HepG2 (cell line): ENCODE measurements at regions not wholly inside any gene's neighbourhood (a gene's known extent, or its start where the extent isn't known, plus 50 kb on each side); places are given as distances from the start of the nearest gene placed in this dataset.

Experiments
- ATAC-seq: fragments of 200-7000 bp; cut with Tn5 transposase; 3 replicates; pipeline ENCODE4 v1.9.1; 2020; ENCODE audit warnings: mild to moderate bottlenecking, moderate library complexity
- BruUV-seq: library from RNA; stranded (reverse); fragments of 400-500 nt; replicated peaks from 2 replicates; lab custom pipeline; 2021; lab: Mats Ljungman, UMichigan
- CTCF ChIA-PET: fragments of 300-600 bp; formaldehyde crosslinking; extraction: SDS; loops from one replicate; lab custom pipeline; 2021; ENCODE audit warnings: low total read pairs, inconsistent platforms, low intra/inter-chr PET ratio; lab: Yijun Ruan, JAX
- POLR2A ChIA-PET: fragments of 350-600 bp; sonication (Branson Sonifier 250); formaldehyde crosslinking; loops from one replicate; lab custom pipeline; 2020; ENCODE audit warnings: antibody characterized with exemption, inconsistent platforms; lab: Yijun Ruan, JAX
- DNase-seq: peaks from one replicate; pipeline ENCODE4 v3.0.0-alpha.2; 2015; ENCODE audit warnings: low spot score
- FAIRE-seq: peaks from 3 replicates; lab custom pipeline; 2011; peaks lifted over from hg19 to GRCh38; lab: Jason Lieb, UNC
- H2AFZ ChIP-seq: one replicate; pipeline ENCODE4 v1.6.1; 2011; ENCODE audit warnings: low read length, inconsistent platforms
- H3K27ac ChIP-seq: fragments of 300-600 bp; 3 replicates; pipeline ENCODE4 v1.8.0; 2011; ENCODE audit warnings: mixed run types, mild to moderate bottlenecking, mixed read lengths, low read length, inconsistent platforms; ENCODE audit not compliant: insufficient read depth; ENCODE audit errors: extremely low read length
- H3K27me3 ChIP-seq, 2 experiments: fragments of 200-600 bp in 1 of 2; 2 replicates in 1 of 2; 3 replicates in 1 of 2; pipeline versions ENCODE4 v1.6.0 to v1.8.0; 2011; ENCODE audit warnings: low read length in 2 of 2, mild to moderate bottlenecking in 2 of 2, moderate library complexity in 2 of 2, inconsistent platforms in 1 of 2; ENCODE audit not compliant: insufficient read depth in 2 of 2, control insufficient read depth in 1 of 2
- H3K36me3 ChIP-seq, 2 experiments: fragments of 200-600 bp in 1 of 2; replicated peaks in 1 of 2; 2 replicates in 1 of 2; 3 replicates in 1 of 2; pipeline versions ENCODE4 v1.5.1 to v1.8.0; 2011; ENCODE audit warnings: low read length in 2 of 2, inconsistent platforms in 1 of 2; ENCODE audit not compliant: insufficient read depth in 2 of 2, control insufficient read depth in 1 of 2
- H3K4me1 ChIP-seq: 2 replicates; pipeline ENCODE4 v1.5.1; 2012; ENCODE audit warnings: low read length, inconsistent platforms; ENCODE audit not compliant: insufficient read depth
- H3K4me2 ChIP-seq: 2 replicates; pipeline ENCODE4 v1.6.0; 2011; ENCODE audit warnings: low read depth, low read length, inconsistent platforms
- H3K4me3 ChIP-seq, 3 experiments: fragments of 200-600 bp in 1 of 3; sonication (generic), shearing (Covaris generic) in 1 of 3; replicated peaks in 1 of 3; 2 replicates each; pipeline ENCODE4 v1.5.1; 2011 to 2016; ENCODE audit warnings: low read length in 3 of 3, inconsistent platforms in 2 of 3, low read depth in 2 of 3, mild to moderate bottlenecking in 2 of 3, control low read depth in 1 of 3, mixed read lengths in 1 of 3; ENCODE audit not compliant: insufficient read depth in 1 of 3
- H3K79me2 ChIP-seq: one replicate; pipeline ENCODE4 v1.6.1; 2011; ENCODE audit warnings: low read length, inconsistent platforms; ENCODE audit not compliant: insufficient read depth
- H3K9ac ChIP-seq: 2 replicates; pipeline ENCODE4 v1.6.0; 2011; ENCODE audit warnings: mild to moderate bottlenecking, low read depth, low read length, inconsistent platforms; ENCODE audit not compliant: insufficient read depth
- H3K9me3 ChIP-seq: 2 replicates; pipeline ENCODE4 v1.5.1; 2012; ENCODE audit warnings: mild to moderate bottlenecking, low read length
- H4K20me1 ChIP-seq: 2 replicates; pipeline ENCODE4 v1.6.0; 2011; ENCODE audit warnings: inconsistent platforms, mild to moderate bottlenecking, low read length, moderate library complexity; ENCODE audit not compliant: insufficient read depth
- CEBPB ChIP-seq: IDR thresholded peaks from 2 replicates; pipeline ENCODE4 v1.6.1; 2011; ENCODE audit warnings: low read depth, low read length, improper control_type of control experiment, borderline replicate concordance
- HOXD1 ChIP-seq: sonication (generic); formaldehyde crosslinking; IDR thresholded peaks from 2 replicates; pipeline ENCODE4 v1.5.0; 2020; ENCODE audit warnings: missing genetic modification reagents
- IKZF4 ChIP-seq: sonication (generic); formaldehyde crosslinking; IDR thresholded peaks from 2 replicates; pipeline ENCODE4 v1.5.1; 2020; ENCODE audit warnings: borderline replicate concordance, mild to moderate bottlenecking, low read depth, missing genetic modification reagents; ENCODE audit errors: not compliant biosample characterization
- MBNL3 ChIP-seq: fragments of 250-450 bp; sonication (Bioruptor Pico); conservative IDR thresholded peaks from 2 replicates; pipeline ENCODE4 v1.8.0; 2022; ENCODE audit warnings: mild to moderate bottlenecking, inconsistent platforms
- RCOR2 ChIP-seq: IDR thresholded peaks from 2 replicates; pipeline ENCODE4 v1.6.1; 2016; ENCODE audit warnings: missing biosample characterization, missing genetic modification reagents
- SATB2 ChIP-seq: sonication (generic); formaldehyde crosslinking; IDR thresholded peaks from 2 replicates; pipeline ENCODE4 v1.5.0; 2020; ENCODE audit warnings: missing genetic modification reagents
- SCMH1 ChIP-seq: sonication (generic); formaldehyde crosslinking; IDR thresholded peaks from 2 replicates; pipeline ENCODE4 v1.9.0; 2021; ENCODE audit warnings: missing genetic modification reagents, mild to moderate bottlenecking, borderline replicate concordance
- TCF7 ChIP-seq: sonication (generic); IDR thresholded peaks from 2 replicates; pipeline ENCODE4 v1.6.1; 2016; ENCODE audit warnings: antibody characterized with exemption, low read depth
- ZBTB49 ChIP-seq: sonication (generic); formaldehyde crosslinking; IDR thresholded peaks from 2 replicates; pipeline ENCODE4 v1.4.0; 2020; ENCODE audit warnings: missing genetic modification reagents, borderline replicate concordance
- ZNF205 ChIP-seq: IDR thresholded peaks from 2 replicates; pipeline ENCODE4 v1.6.1; 2018; ENCODE audit warnings: missing biosample characterization, missing genetic modification reagents
- ZNF207 ChIP-seq: fragments of 450-650 bp; IDR thresholded peaks from 2 replicates; pipeline ENCODE4 v1.6.1; 2016; ENCODE audit warnings: antibody characterized with exemption, borderline replicate concordance
- ZNF264 ChIP-seq: sonication (generic); formaldehyde crosslinking; IDR thresholded peaks from 2 replicates; pipeline ENCODE4 v1.4.0; 2020; ENCODE audit warnings: missing genetic modification reagents
- ZNF430 ChIP-seq: sonication (generic); formaldehyde crosslinking; IDR thresholded peaks from 2 replicates; pipeline ENCODE4 v1.9.0; 2021; ENCODE audit warnings: mild to moderate bottlenecking, missing genetic modification reagents
- ZNF879 ChIP-seq: sonication (generic); formaldehyde crosslinking; IDR thresholded peaks from 2 replicates; pipeline ENCODE4 v1.8.1; 2023; ENCODE audit warnings: missing genetic modification reagents
- WGBS: methylation state at CpG from one replicate; pipeline ENCODE4 v1.1.6; 2017; ENCODE audit warnings: low lambda C conversion rate; 5-methylcytosine and 5-hydroxymethylcytosine counted together
- in situ Hi-C: cut with HindIII; loops from 2 replicates; pipeline ENCODE4 v1.10.0; 2017; ENCODE audit warnings: low pct_unique_long_range_greater_than_20kb; ENCODE audit not compliant: extremely low pct_ligation_motif_present
- intact Hi-C: fragments of 100-400 bp; cut with micrococcal nuclease; formaldehyde crosslinking; loops from one replicate; pipeline ENCODE4 v1.10.0; 2022; ENCODE audit not compliant: unreplicated experiment

GRCh38 chr13:89686171-89686570 is 1661.3 kb upstream of the MIR17HG start:
- no peaks in the 10 kb centered on the region for H3K79me2 ChIP-seq
- no peak for FAIRE-seq
- TF ChIP-seq HOXD1 (CRISPR knock-in tag): no peak
- TF ChIP-seq RCOR2: no peak
- no peak for TF ChIP-seq ZNF264 (CRISPR knock-in tag)
- TF ChIP-seq MBNL3: no peak
- TF ChIP-seq SCMH1 (CRISPR knock-in tag): no peak
- TF ChIP-seq TCF7: no peak
- no peak for TF ChIP-seq ZNF879 (CRISPR knock-in tag)
- TF ChIP-seq IKZF4 (CRISPR knock-in tag): no peak
- TF ChIP-seq ZNF205 (CRISPR knock-in tag): no peak
- TF ChIP-seq, all 625 proteins: peak for 0
- BruUV-seq: no TSS peak
- ChIA-PET POLR2A (no interaction called here), CTCF (no interaction called here)
- in situ Hi-C loops: no loop called here
- Histone ChIP-seq H3K27me3 (no peaks in the 10 kb centered on the region; a peak in 1 of 5 replicates), H3K27ac (no peak overlapping the region), H3K4me3 (no peak overlapping the region), H4K20me1 (no peaks in the 10 kb centered on the region), H2AFZ (no peak overlapping the region), H3K9ac (no peak overlapping the region), H3K9me3 (no peaks in the 10 kb centered on the region), H3K4me1 (no peaks in the 10 kb centered on the region), H3K4me2 (no peak overlapping the region), H3K36me3 (no peaks in the 10 kb centered on the region)
- 1% methylated on average over 5 of the region's 5 CpGs for WGBS
- DNase-seq (no peak), ATAC-seq (no peak)
- intact Hi-C loops: no loop called here

GRCh38 chr13:89687066-89687465 is 1660.4 kb upstream of the MIR17HG start:
- Histone ChIP-seq H3K27me3 (no peaks in the 10 kb centered on the region), H3K27ac (no peak overlapping the region), H3K9me3 (no peaks in the 10 kb centered on the region), H3K9ac (no peak overlapping the region), H3K79me2 (no peaks in the 10 kb centered on the region), H3K4me3 (no peak overlapping the region), H3K36me3 (no peaks in the 10 kb centered on the region), H3K4me1 (no peaks in the 10 kb centered on the region), H3K4me2 (no peak overlapping the region), H4K20me1 (no peaks in the 10 kb centered on the region), H2AFZ (no peak overlapping the region)
- intact Hi-C loops: no loop called here
- BruUV-seq: no TSS peak
- TF ChIP-seq ZBTB49 (CRISPR knock-in tag) (no peak), ZNF430 (no peak), CEBPB (peak; percentile 66; the same call in 1 of the 2 replicates), SATB2 (no peak), ZNF207 (no peak)
- ChIA-PET CTCF (no interaction called here), POLR2A (no interaction called here)
- WGBS: 34% methylated on average over 5 of the region's 5 CpGs
- no peak for ATAC-seq
- in situ Hi-C loops: no loop called here
- no peak for DNase-seq
- no peak for FAIRE-seq
